K562 (cell line): ENCODE measurements at regions not wholly inside any gene's neighbourhood (a gene's known extent, or its start where the extent isn't known, plus 50 kb on each side); places are given as distances from the start of the nearest gene placed in this dataset.

Experiments used
- ATAC-seq: fragments of 200-7000 bp; cut with Tn5 transposase; 3 replicates; pipeline ENCODE4 v1.9.1; 2020; ENCODE audit warnings: moderate library complexity
- BruUV-seq: library from RNA; stranded (reverse); fragments of 400-500 nt; replicated peaks from 2 replicates; lab custom pipeline; 2021; lab: Mats Ljungman, UMichigan
- CTCF ChIA-PET: fragments of 300-600 bp; formaldehyde crosslinking; extraction: SDS; loops from one replicate; lab custom pipeline; 2021; ENCODE audit warnings: low intra/inter-chr PET ratio; lab: Yijun Ruan, JAX
- POLR2A ChIA-PET: fragments of 300-600, 350-650 bp; sonication (Branson Sonifier 250); formaldehyde crosslinking; extraction: SDS; loops from one replicate; lab custom pipeline; 2021; ENCODE audit warnings: antibody characterized with exemption, inconsistent platforms; lab: Yijun Ruan, JAX
- DNase-seq, 4 experiments: peaks; one replicate each; pipeline versions ENCODE4 v3.0.0 to v3.0.0-alpha.2; 2011 to 2018; ENCODE audit warnings: low spot score in 3 of 4, mixed read lengths in 3 of 4; ENCODE audit errors: extremely low read depth in 1 of 4
- FAIRE-seq: peaks from 2 replicates; lab custom pipeline; 2011; peaks lifted over from hg19 to GRCh38; lab: Jason Lieb, UNC
- H2AFZ ChIP-seq: 2 replicates; pipeline ENCODE4 v1.6.0; 2011; ENCODE audit warnings: low read depth, low read length, control low read depth, inconsistent platforms
- H3K27ac ChIP-seq: fragments of 200-600 bp; 3 replicates; pipeline ENCODE4 v1.8.0; 2011; ENCODE audit warnings: low read depth, mild to moderate bottlenecking, control low read depth, inconsistent platforms, low read length, moderate library complexity, mixed read lengths; ENCODE audit errors: extremely low read depth
- H3K27me3 ChIP-seq, 2 experiments: fragments of 300-600 bp in 1 of 2; 2 replicates in 1 of 2; 3 replicates in 1 of 2; pipeline versions ENCODE4 v1.6.0 to v1.8.0; 2011; ENCODE audit warnings: inconsistent platforms in 2 of 2, low read length in 2 of 2, mild to moderate bottlenecking in 1 of 2, mixed read lengths in 1 of 2, moderate library complexity in 1 of 2; ENCODE audit not compliant: control insufficient read depth in 2 of 2, insufficient read depth in 2 of 2
- H3K36me3 ChIP-seq: fragments of 300-600 bp; 3 replicates; pipeline ENCODE4 v1.8.0; 2011; ENCODE audit warnings: mild to moderate bottlenecking, low read length, inconsistent platforms; ENCODE audit not compliant: control insufficient read depth, insufficient read depth
- H3K4me1 ChIP-seq, 2 experiments: fragments of 200-600 bp in 1 of 2; replicated peaks in 1 of 2; 2 replicates in 1 of 2; 3 replicates in 1 of 2; pipeline versions ENCODE4 v1.5.1 to v1.8.0; 2011; ENCODE audit warnings: inconsistent platforms in 2 of 2, low read length in 2 of 2, mild to moderate bottlenecking in 1 of 2, mixed read lengths in 1 of 2, moderate library complexity in 1 of 2; ENCODE audit not compliant: control insufficient read depth in 2 of 2, insufficient read depth in 2 of 2
- H3K4me2 ChIP-seq: 2 replicates; pipeline ENCODE4 v1.6.1; 2011; ENCODE audit warnings: low read length, control low read depth, inconsistent platforms, mixed read lengths; ENCODE audit not compliant: insufficient read depth
- H3K4me3 ChIP-seq: fragments of 200-600 bp; sonication (generic), shearing (Covaris generic); 2 replicates; pipeline ENCODE4 v1.5.1; 2016; ENCODE audit warnings: control low read depth, inconsistent platforms
- H3K79me2 ChIP-seq: fragments of 200-600 bp; 3 replicates; pipeline ENCODE4 v1.8.0; 2011; ENCODE audit warnings: low read length, inconsistent platforms; ENCODE audit not compliant: control insufficient read depth, insufficient read depth
- H3K9ac ChIP-seq, 2 experiments: 2 replicates each; pipeline versions ENCODE4 v1.6.0 to v1.6.1; 2011; ENCODE audit warnings: low read depth in 2 of 2, low read length in 2 of 2, control low read depth in 1 of 2, inconsistent platforms in 1 of 2, mild to moderate bottlenecking in 1 of 2, mixed read lengths in 1 of 2; ENCODE audit not compliant: insufficient read depth in 1 of 2
- H3K9me1 ChIP-seq: one replicate; pipeline ENCODE4 v1.6.0; 2011; ENCODE audit warnings: inconsistent platforms, mild to moderate bottlenecking, low read length, moderate library complexity; ENCODE audit not compliant: control insufficient read depth, insufficient read depth
- H3K9me3 ChIP-seq: replicated peaks from 2 replicates; pipeline ENCODE4 v1.5.1; 2011; ENCODE audit warnings: low read depth, low read length, inconsistent platforms; ENCODE audit not compliant: control insufficient read depth, insufficient read depth
- H4K20me1 ChIP-seq: replicated peaks from 2 replicates; pipeline ENCODE4 v1.6.1; 2011; ENCODE audit warnings: low read length, inconsistent platforms, mixed read lengths; ENCODE audit not compliant: control insufficient read depth, insufficient read depth
- ADNP ChIP-seq: fragments of 200-800 bp; sonication (Bioruptor generic); IDR thresholded peaks from 2 replicates; pipeline ENCODE4 v1.6.1; 2016; ENCODE audit warnings: missing genetic modification characterization, missing compliant biosample characterization
- ARID1B ChIP-seq: fragments of 450-650 bp; IDR thresholded peaks from 2 replicates; pipeline ENCODE4 v1.6.1; 2016; ENCODE audit warnings: antibody characterized with exemption, mild to moderate bottlenecking, inconsistent platforms
- BRD9 ChIP-seq: fragments of 450-650 bp; IDR thresholded peaks from 2 replicates; pipeline ENCODE4 v1.6.1; 2018; ENCODE audit warnings: low read depth; ENCODE audit not compliant: partially characterized antibody
- CREB1 ChIP-seq, 2 experiments: sonication (generic) in 1 of 2; formaldehyde crosslinking in 1 of 2; IDR thresholded peaks; 2 replicates each; pipeline versions ENCODE4 v1.6.1 to v1.8.0; 2012 to 2022; ENCODE audit warnings: inconsistent platforms in 1 of 2, mild to moderate bottlenecking in 1 of 2, missing genetic modification reagents in 1 of 2, moderate library complexity in 1 of 2
- KAT7 ChIP-seq: sonication (generic); formaldehyde crosslinking; IDR thresholded peaks from 2 replicates; pipeline ENCODE4 v1.8.0; 2022; ENCODE audit warnings: missing genetic modification reagents, mild to moderate bottlenecking, borderline replicate concordance
- KLF16 ChIP-seq: IDR thresholded peaks from 2 replicates; pipeline ENCODE4 v1.6.1; 2016; ENCODE audit warnings: antibody characterized with exemption
- MED1 ChIP-seq: sonication (generic); formaldehyde crosslinking; IDR thresholded peaks from 2 replicates; pipeline ENCODE4 v1.8.1; 2023; ENCODE audit warnings: missing genetic modification reagents, borderline replicate concordance
- MEF2D ChIP-seq: conservative IDR thresholded peaks from 2 replicates; pipeline ENCODE4 v1.6.1; 2016; ENCODE audit warnings: low read depth, missing genetic modification characterization, missing compliant biosample characterization
- NR3C1 ChIP-seq: sonication (generic); formaldehyde crosslinking; IDR thresholded peaks from 2 replicates; pipeline ENCODE4 v1.8.1; 2022; ENCODE audit warnings: missing genetic modification reagents
- WHSC1 ChIP-seq: IDR thresholded peaks from one replicate; pipeline ENCODE4 v1.6.1; 2012; ENCODE audit warnings: low read length, control low read depth, inconsistent platforms
- WGBS: fragments of 100-300 bp; shearing (Covaris generic); methylation state at CpG from one replicate; pipeline ENCODE4 v1.1.6; 2016; ENCODE audit warnings: low coverage, mixed read lengths; ENCODE audit not compliant: insufficient coverage; ENCODE audit errors: missing lambda C conversion rate; 5-methylcytosine and 5-hydroxymethylcytosine counted together
- in situ Hi-C: fragments of 300-500 bp; cut with MboI; formaldehyde crosslinking; loops from 4 replicates; pipeline ENCODE4 v1.15.0; 2018; ENCODE audit warnings: inconsistent platforms, mixed read lengths
- intact Hi-C: fragments of 100-400 bp; cut with micrococcal nuclease; formaldehyde crosslinking; loops from 2 replicates; pipeline ENCODE4 v1.14.2; 2022
- TF ChIP-seq, protein P1 (sequence below): fragments of 450-650 bp; formaldehyde crosslinking; IDR thresholded peaks from 2 replicates; pipeline ENCODE4 v1.4.0; 2020; ENCODE audit warnings: mild to moderate bottlenecking, moderate library complexity
- TF ChIP-seq, protein P2 (sequence below): fragments of 250-450 bp; sonication (Bioruptor Pico); IDR thresholded peaks from 2 replicates; pipeline ENCODE4 v1.8.0; 2022; ENCODE audit warnings: inconsistent platforms, mild to moderate bottlenecking, moderate library complexity, borderline replicate concordance
- TF ChIP-seq, protein P3 (sequence below): sonication (generic); formaldehyde crosslinking; IDR thresholded peaks from 2 replicates; pipeline ENCODE4 v1.9.0; 2022; ENCODE audit warnings: mild to moderate bottlenecking, missing genetic modification reagents

DNA sequence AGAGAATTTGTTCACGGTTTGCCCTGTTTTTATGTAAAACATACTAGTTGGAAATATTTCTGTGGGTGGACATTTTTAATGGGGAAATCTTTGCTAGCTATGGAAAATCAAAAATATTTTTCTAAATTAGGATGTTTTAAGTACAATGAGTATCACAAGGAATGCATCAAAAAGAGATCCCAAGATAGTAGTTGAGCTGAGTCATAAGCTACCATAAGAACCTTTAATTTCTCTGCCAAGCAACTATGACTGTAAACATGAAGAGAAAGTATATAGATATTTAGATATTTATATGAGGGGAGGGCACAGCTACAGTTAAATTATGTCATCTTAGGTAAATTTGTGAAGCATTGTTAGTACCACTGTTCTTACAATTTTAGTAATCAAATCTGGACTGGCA, 646.2 kb downstream of the XIRP2 start:
- Histone ChIP-seq H2AFZ (no peak overlapping the region), H3K4me2 (no peak overlapping the region), H3K36me3 (no peaks in the 10 kb centered on the region), H3K27ac (no peak overlapping the region), H3K9ac (no peak overlapping the region), H3K9me1 (no peaks in the 10 kb centered on the region), H3K79me2 (no peaks in the 10 kb centered on the region), H3K4me1 (no peaks in the 10 kb centered on the region), H3K4me3 (no peak overlapping the region), H4K20me1 (no peaks in the 10 kb centered on the region), H3K9me3 (no peaks in the 10 kb centered on the region), H3K27me3 (no peaks in the 10 kb centered on the region)
- ATAC-seq (no peak), DNase-seq (no peak), FAIRE-seq (no peak)
- WGBS = 0% methylated on average over 1 of the region's 1 CpG
- no TSS peak for BruUV-seq
- POLR2A ChIA-PET = no interaction called here
- intact Hi-C loops = no loop called here
- CTCF ChIA-PET = no interaction called here
- in situ Hi-C loops = no loop called here
- TF ChIP-seq, protein P1, sequence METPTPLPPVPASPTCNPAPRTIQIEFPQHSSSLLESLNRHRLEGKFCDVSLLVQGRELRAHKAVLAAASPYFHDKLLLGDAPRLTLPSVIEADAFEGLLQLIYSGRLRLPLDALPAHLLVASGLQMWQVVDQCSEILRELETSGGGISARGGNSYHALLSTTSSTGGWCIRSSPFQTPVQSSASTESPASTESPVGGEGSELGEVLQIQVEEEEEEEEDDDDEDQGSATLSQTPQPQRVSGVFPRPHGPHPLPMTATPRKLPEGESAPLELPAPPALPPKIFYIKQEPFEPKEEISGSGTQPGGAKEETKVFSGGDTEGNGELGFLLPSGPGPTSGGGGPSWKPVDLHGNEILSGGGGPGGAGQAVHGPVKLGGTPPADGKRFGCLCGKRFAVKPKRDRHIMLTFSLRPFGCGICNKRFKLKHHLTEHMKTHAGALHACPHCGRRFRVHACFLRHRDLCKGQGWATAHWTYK (CRISPR knock-in tag) = no peak
- TF ChIP-seq KLF16 (no peak), CREB1 (IDR thresholded peaks at IDR 0.05) (no peak), CREB1 (CRISPR knock-in tag; IDR thresholded peaks at IDR 0.05) (no peak), NR3C1 (CRISPR knock-in tag) (no peak), KAT7 (CRISPR knock-in tag) (no peak), MED1 (CRISPR knock-in tag) (no peak), ARID1B (no peak), WHSC1 (no peak), MEF2D (tag) (no peak), ADNP (tag) (no peak), BRD9 (no peak)
- TF ChIP-seq, protein P2, sequence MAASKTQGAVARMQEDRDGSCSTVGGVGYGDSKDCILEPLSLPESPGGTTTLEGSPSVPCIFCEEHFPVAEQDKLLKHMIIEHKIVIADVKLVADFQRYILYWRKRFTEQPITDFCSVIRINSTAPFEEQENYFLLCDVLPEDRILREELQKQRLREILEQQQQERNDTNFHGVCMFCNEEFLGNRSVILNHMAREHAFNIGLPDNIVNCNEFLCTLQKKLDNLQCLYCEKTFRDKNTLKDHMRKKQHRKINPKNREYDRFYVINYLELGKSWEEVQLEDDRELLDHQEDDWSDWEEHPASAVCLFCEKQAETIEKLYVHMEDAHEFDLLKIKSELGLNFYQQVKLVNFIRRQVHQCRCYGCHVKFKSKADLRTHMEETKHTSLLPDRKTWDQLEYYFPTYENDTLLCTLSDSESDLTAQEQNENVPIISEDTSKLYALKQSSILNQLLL (CRISPR knock-in tag) = no peak
- TF ChIP-seq, protein P3, sequence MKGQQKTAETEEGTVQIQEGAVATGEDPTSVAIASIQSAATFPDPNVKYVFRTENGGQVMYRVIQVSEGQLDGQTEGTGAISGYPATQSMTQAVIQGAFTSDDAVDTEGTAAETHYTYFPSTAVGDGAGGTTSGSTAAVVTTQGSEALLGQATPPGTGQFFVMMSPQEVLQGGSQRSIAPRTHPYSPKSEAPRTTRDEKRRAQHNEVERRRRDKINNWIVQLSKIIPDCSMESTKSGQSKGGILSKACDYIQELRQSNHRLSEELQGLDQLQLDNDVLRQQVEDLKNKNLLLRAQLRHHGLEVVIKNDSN (CRISPR knock-in tag) = no peak
